Activated T-helper 9 cell treated with anti-CD3 and anti-CD28 coated beads, Interleukin-2, amount 50 U/mL, for 16 hours (primary cell): ENCODE measurements at regions not wholly inside any gene's neighbourhood (a gene's known extent, or its start where the extent isn't known, plus 50 kb on each side); places are given as distances from the start of the nearest gene placed in this dataset.

ENCODE experiments used
- DNase-seq: peaks from one replicate; pipeline ENCODE4 v3.0.0-alpha.2; 2020; ENCODE audit warnings: low read depth

GRCh38 chr9:90538566-90538965 is 104.1 kb downstream of the DIRAS2 start:
- no peak for DNase-seq

GRCh38 chr9:90539286-90539685 is 103.3 kb downstream of the DIRAS2 start:
- no peak for DNase-seq

- DNase-seq, result no peak
These were observed 101.9 kb downstream of the DIRAS2 start for GRCh38 chr9:90540734-90541133.

- DNase-seq, result no peak
These were observed 98.1 kb downstream of the DIRAS2 start for GRCh38 chr9:90544488-90544887.

GRCh38 chr9:90546200-90546599 is 96.4 kb downstream of the DIRAS2 start:
- DNase-seq, result no peak

GRCh38 chr9:90547896-90548295 is 94.7 kb downstream of the DIRAS2 start:
- DNase-seq, result no peak

- no peak for DNase-seq
These were observed 90.3 kb downstream of the DIRAS2 start for GRCh38 chr9:90552317-90552716.

GRCh38 chr9:90555351-90556057 is 87.1 kb downstream of the DIRAS2 start:
- DNase-seq, result no peak

GRCh38 chr9:90556897-90557675 is 85.5 kb downstream of the DIRAS2 start:
- no peak for DNase-seq

GRCh38 chr9:90559075-90560073 is 83.2 kb downstream of the DIRAS2 start:
- no peak for DNase-seq
